Gastrocnemius medialis (tissue), 4 donors: ENCODE measurements at regions not wholly inside any gene's neighbourhood (a gene's known extent, or its start where the extent isn't known, plus 50 kb on each side); places are given as distances from the start of the nearest gene placed in this dataset.
"Not testable (repeated sequence)": the region's sequence is repeated elsewhere in the genome, so short reads cannot be mapped to it uniquely, and the experiment has no call there.

ENCODE experiments used
- ATAC-seq, 2 donors: fragments of 150-250 bp; one replicate each; pipeline ENCODE4 v1.9.1; 2016
- DNase-seq, 2 donors: peaks; one replicate each; pipeline ENCODE4 v3.0.0-alpha.2; 2019
- H3K27ac ChIP-seq, 4 donors: fragments of 200-600 bp; sonication (generic); 1 replicate in 1 of 4; 2 replicates in 3 of 4; pipeline ENCODE4 v1.5.1; 2016 to 2018; ENCODE audit warnings: mild to moderate bottlenecking in 2 of 4, moderate library complexity in 1 of 4
- H3K27me3 ChIP-seq, 3 donors: fragments of 200-600 bp; sonication (generic) in 2 of 3; 1 replicate in 1 of 3; 2 replicates in 2 of 3; pipeline versions ENCODE4 v1.5.1 to v1.6.0; 2016 to 2019; ENCODE audit warnings: mild to moderate bottlenecking in 1 of 3, moderate library complexity in 1 of 3
- H3K36me3 ChIP-seq, 2 donors: fragments of 200-600 bp; sonication (generic) in 1 of 2; one replicate each; pipeline ENCODE4 v1.5.1; 2017 to 2018
- H3K4me1 ChIP-seq, 2 donors: fragments of 200-600 bp; sonication (generic) in 1 of 2; one replicate each; pipeline ENCODE4 v1.5.1; 2016 to 2017; ENCODE audit warnings: mild to moderate bottlenecking in 2 of 2
- H3K4me3 ChIP-seq, 4 donors: fragments of 200-600 bp; sonication (generic) in 3 of 4; 1 replicate in 1 of 4; 2 replicates in 3 of 4; pipeline ENCODE4 v1.5.1; 2016 to 2019; ENCODE audit warnings: mild to moderate bottlenecking in 2 of 4
- H3K9me3 ChIP-seq, 3 donors: fragments of 200-600 bp; sonication (generic) in 2 of 3; 1 replicate in 1 of 3; 2 replicates in 2 of 3; pipeline ENCODE4 v1.5.1; 2016 to 2019
- CTCF ChIP-seq, 5 experiments: fragments of 450-650 bp in 3 of 5; fragments of 200-600 bp in 2 of 5; sonication (generic) in 2 of 5; IDR thresholded peaks in 4 of 5; conservative IDR thresholded peaks in 1 of 5; 1 replicate in 4 of 5; 2 replicates in 1 of 5; pipeline ENCODE4 v1.5.1; 2016 to 2019; ENCODE audit warnings: antibody characterized with exemption in 5 of 5, mild to moderate bottlenecking in 3 of 5, moderate library complexity in 3 of 5
- POLR2A ChIP-seq, 2 donors: fragments of 450-650 bp; IDR thresholded peaks; one replicate each; pipeline ENCODE4 v1.6.1; 2017; ENCODE audit warnings: antibody characterized with exemption in 2 of 2, mild to moderate bottlenecking in 2 of 2, moderate library complexity in 2 of 2
- in situ Hi-C, 4 donors: fragments of 200-750 bp; cut with MboI; loops; one replicate each; pipeline versions ENCODE4 v1.15.0 to v1.8.0; 2017; ENCODE audit warnings: low sequenced_read_pairs in 4 of 4
- intact Hi-C: fragments of 100-400 bp; cut with DNase I; formaldehyde crosslinking; loops from one replicate; pipeline ENCODE4 v1.15.1; 2023; ENCODE audit warnings: low total_unique reads

GRCh38 chr12:105606613-105607012 is 276.1 kb downstream of the C12orf75 start:
- H3K36me3 ChIP-seq, in situ Hi-C loops, H3K4me3 ChIP-seq, DNase-seq, H3K27ac ChIP-seq, H3K9me3 ChIP-seq, H3K27me3 ChIP-seq, H3K4me1 ChIP-seq, ATAC-seq, intact Hi-C loops: not testable (repeated sequence)

DNA sequence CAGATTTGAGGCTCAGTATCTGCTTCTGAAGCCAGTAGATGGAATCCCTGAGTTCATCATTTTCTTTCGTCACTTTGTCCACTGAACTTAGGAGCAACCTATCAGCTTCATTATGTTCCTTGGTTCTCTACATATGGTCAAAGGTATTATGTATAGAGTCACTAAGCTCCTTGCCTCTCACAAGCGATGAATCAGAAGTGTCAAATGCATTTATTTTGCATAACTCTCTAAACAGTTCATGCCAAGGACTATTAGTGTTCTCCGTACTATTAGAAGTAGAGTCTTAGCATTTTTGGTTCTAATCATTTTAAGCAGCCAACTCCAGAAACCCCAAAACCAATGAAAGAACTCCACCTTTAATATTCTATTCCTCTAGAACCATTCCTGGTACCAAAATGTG is 278.5 kb downstream of the C12orf75 start:
- H3K4me1 ChIP-seq, in situ Hi-C loops, ATAC-seq, H3K4me3 ChIP-seq, H3K9me3 ChIP-seq, H3K27ac ChIP-seq, H3K36me3 ChIP-seq, DNase-seq, intact Hi-C loops, H3K27me3 ChIP-seq: not testable (repeated sequence)

- H3K27ac ChIP-seq: no peak overlapping the region
- DNase-seq (no peak), ATAC-seq (no peak)
- intact Hi-C loops (no loop called here), in situ Hi-C loops (no loop called here)
- H3K4me3 ChIP-seq: no peak overlapping the region
- no peaks in the 10 kb centered on the region for H3K27me3 ChIP-seq
- H3K36me3 ChIP-seq: no peaks in the 10 kb centered on the region
- H3K4me1 ChIP-seq: peaks cover 0 to 5% of the 10 kb centered on the region in 2 donors
- TF ChIP-seq CTCF (IDR thresholded peaks at IDR 0.05 in 4 of 5, conservative IDR thresholded peaks at IDR 0.05 in 1 of 5) (no peak), POLR2A (IDR thresholded peaks at IDR 0.05) (no peak)
- no peaks in the 10 kb centered on the region for H3K9me3 ChIP-seq
Observed at GRCh38 chr12:105610459-105610858, 280.0 kb downstream of the C12orf75 start.

GRCh38 chr12:105611340-105611739 is 280.8 kb downstream of the C12orf75 start:
- no peak overlapping the region for H3K4me3 ChIP-seq
- no peaks in the 10 kb centered on the region for H3K27me3 ChIP-seq
- no peak for DNase-seq
- in situ Hi-C loops: no loop called here
- intact Hi-C loops: no loop called here
- H3K36me3 ChIP-seq: no peaks in the 10 kb centered on the region
- TF ChIP-seq POLR2A (IDR thresholded peaks at IDR 0.05) (no peak), CTCF (IDR thresholded peaks at IDR 0.05 in 4 of 5, conservative IDR thresholded peaks at IDR 0.05 in 1 of 5) (no peak)
- peaks cover 0 to 5% of the 10 kb centered on the region in 2 donors for H3K4me1 ChIP-seq
- H3K27ac ChIP-seq: no peak overlapping the region
- ATAC-seq: no peak
- H3K9me3 ChIP-seq: no peaks in the 10 kb centered on the region

DNA sequence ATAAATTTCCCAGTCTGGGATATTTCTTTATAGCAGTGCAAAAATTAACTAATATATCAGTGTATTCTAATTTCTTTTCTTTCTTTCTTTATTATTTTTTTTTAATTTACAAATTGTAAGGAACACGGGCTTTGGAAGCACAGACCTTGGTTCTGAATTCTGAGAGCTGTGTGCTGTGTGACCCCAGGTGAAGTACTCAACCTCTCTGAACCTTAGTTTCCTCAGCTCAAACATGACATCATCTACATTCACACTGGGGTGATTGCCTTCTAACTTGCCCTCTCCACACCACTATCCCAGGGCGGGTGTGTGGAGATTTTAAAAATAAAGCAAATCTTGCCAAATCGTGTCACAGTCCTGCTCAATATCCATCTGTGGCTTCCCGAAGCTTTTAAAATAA is 282.8 kb downstream of the C12orf75 start:
- TF ChIP-seq POLR2A (IDR thresholded peaks at IDR 0.05) (no peak), CTCF (IDR thresholded peaks at IDR 0.05 in 4 of 5, conservative IDR thresholded peaks at IDR 0.05 in 1 of 5) (no peak)
- DNase-seq (no peak), ATAC-seq (no peak)
- no peaks in the 10 kb centered on the region for H3K27me3 ChIP-seq
- H3K9me3 ChIP-seq: no peaks in the 10 kb centered on the region
- H3K27ac ChIP-seq: no peak overlapping the region
- in situ Hi-C loops: no loop called here
- intact Hi-C loops: no loop called here
- peaks cover 0 to 5% of the 10 kb centered on the region in 2 donors for H3K4me1 ChIP-seq
- no peaks in the 10 kb centered on the region for H3K36me3 ChIP-seq
- H3K4me3 ChIP-seq: no peak overlapping the region

- no peaks in the 10 kb centered on the region for H3K27me3 ChIP-seq
- no peak for TF ChIP-seq CTCF (IDR thresholded peaks at IDR 0.05 in 4 of 5, conservative IDR thresholded peaks at IDR 0.05 in 1 of 5)
- in situ Hi-C loops: no loop called here
- ATAC-seq (no peak), DNase-seq (no peak)
- no peaks in the 10 kb centered on the region for H3K36me3 ChIP-seq
- intact Hi-C loops: no loop called here
- no peaks in the 10 kb centered on the region for H3K9me3 ChIP-seq
- peaks cover 0 to 5% of the 10 kb centered on the region in 2 donors for H3K4me1 ChIP-seq
- no peak overlapping the region for H3K27ac ChIP-seq
- H3K4me3 ChIP-seq: no peak overlapping the region
Observed at GRCh38 chr12:105613887-105614286, 283.4 kb downstream of the C12orf75 start.
